SHP77 (cell line): ENCODE measurements at regions not wholly inside any gene's neighbourhood (a gene's known extent, or its start where the extent isn't known, plus 50 kb on each side); places are given as distances from the start of the nearest gene placed in this dataset.
"Not testable (repeated sequence)": the region's sequence is repeated elsewhere in the genome, so short reads cannot be mapped to it uniquely, and the experiment has no call there.

Experiments
- DNase-seq, 2 experiments: peaks; one replicate each; lab custom pipeline; 2025; lab: John Stamatoyannopoulos, UW

DNA sequence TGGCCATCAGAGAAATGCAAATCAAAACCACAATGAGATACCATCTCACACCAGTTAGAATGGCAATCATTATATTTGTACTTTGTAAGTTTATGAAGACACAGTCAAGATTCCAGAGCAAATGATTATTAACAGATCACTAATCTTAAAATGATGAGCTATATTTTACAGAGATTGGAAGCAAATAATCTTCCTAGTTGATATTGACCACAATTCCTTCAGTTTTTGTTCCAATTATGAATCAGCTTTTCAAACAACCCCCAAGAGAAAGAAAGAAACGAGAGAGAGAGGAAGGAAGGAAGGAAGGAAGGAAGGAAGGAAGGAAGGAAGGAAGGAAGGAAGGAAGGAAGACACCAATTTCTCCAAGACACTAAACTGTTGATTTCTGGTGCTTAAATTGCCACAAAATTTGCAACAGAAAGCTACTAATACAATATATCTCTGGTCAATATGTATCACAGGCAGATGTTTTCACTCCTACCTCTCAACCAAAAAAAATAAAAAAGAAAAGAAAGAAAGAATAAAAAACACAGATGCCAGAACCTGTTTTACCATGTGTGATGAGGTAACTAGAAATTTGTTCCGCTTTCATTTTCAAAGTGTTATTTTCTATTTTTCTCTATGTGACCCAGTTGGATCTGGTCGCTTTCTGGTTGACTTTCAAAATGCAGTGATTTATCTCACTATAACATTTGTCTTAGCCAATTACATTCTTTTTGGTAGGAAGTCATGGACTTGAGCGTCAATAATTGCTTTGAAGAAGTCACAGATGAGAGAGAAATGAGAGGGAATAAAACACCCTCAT, 1609.6 kb downstream of the SI start:
- no peak for DNase-seq

DNA sequence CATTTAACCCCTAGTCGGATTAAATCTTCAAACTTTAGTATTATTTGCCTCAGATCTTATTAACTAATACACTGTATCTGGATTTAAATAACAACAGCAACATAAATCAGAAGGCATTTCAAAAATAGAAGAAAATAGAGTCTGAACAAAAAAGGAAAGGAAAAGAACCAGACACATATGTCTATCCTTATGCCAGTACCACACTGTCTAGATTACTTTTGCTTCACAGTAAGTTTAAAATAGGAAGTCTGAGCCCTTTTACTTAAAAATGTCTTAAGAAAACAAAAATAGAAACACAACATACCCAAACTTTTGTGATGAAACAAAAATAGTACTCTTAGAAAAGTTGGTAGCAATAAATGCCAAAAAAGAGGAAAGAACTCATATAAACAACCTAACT, 1615.8 kb downstream of the SI start:
- DNase-seq, result no peak

DNA sequence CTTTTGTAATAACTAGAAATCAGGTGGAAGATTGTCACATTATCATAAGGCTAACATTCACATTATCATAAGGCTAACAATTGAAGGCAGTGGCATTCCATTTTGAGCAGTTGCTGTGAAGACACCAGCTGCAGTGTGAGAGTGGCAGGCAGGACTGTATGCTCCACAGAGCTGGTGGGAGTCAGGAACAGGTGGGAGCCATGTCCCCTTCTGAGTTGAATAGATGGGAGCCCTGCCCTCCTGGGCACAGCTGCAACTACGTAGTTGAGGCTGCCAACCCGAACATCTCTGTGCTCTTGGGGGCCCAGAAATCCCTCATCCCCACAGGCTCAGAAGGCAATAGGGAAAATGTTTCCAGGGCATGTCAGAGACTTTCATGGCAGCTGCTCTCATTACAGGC, 1627.6 kb downstream of the SI start:
- no peak for DNase-seq

DNA sequence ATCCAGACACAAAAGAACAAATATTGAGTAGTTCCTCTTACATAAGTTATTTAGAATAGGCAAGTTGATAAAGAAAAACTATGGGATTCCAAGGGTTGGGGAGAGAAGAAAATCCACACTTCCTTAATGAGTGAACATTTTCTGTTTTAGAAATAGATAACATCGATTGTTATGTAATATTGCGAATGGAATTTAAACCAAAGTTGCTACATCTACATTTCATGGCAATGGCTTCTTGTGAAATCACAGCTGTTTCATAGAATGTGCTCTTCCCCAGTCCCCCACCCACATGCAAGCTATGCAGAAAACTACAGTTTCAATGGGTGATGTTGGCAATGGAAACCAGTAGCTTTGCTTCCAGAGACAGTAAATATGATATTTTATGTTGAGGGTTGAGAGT, 1639.5 kb downstream of the SI start:
- DNase-seq, result no peak

DNA sequence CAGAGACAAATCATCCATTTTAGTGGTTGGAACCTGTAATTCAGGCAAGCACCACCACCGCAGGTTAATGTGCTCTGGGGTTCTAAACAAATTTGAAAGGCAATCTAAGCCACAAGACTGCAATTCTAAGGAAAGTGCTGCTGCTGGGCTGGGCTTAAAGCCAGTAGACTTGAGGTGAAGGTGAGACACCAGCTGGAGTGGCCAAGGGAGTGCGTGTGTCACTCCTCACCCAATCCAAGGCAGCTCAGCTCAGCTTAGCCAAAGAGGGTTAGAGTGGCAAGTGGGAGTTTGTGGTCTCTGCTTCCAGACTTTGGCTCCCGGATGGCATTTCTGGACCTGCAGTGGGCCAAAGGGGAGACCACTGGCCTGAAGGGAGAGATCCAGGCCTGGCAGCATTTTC, 1655.6 kb downstream of the SI start:
- DNase-seq, result no peak

DNA sequence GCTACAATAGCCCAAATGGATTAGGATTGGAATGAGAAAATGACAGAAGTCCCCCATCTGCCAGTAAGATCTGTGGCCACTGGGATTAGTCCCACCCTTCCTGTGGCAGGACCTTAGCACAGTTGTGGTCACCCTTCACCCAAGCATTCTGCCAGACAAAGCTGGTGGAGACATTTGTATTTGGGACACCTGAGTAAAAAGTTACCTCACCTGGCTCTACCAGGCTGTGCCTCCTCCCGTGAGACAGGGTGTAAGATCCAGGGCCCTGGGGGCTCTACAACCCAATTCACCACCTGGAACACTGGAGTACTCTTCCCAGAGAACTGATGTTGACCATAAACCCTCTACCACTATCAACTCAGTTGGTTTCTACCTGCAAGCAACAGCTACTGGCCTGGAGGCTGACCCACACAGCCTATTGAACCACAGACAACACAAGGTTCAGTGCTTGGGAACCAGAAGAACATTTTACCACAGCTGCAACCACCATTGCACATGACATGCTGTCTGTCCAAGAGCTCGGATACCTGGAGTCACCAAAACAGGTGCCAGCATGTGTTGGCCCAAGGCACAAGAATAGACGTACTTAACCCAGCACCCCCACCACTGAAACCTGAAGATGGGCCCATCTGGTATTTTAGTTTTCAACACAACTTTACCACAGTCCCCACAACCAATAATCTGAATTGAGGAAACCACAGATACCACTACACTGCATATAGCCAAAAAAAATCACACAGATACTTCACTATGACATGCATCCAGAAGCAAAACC, 1686.7 kb downstream of the SI start:
- DNase-seq, result no peak

DNA sequence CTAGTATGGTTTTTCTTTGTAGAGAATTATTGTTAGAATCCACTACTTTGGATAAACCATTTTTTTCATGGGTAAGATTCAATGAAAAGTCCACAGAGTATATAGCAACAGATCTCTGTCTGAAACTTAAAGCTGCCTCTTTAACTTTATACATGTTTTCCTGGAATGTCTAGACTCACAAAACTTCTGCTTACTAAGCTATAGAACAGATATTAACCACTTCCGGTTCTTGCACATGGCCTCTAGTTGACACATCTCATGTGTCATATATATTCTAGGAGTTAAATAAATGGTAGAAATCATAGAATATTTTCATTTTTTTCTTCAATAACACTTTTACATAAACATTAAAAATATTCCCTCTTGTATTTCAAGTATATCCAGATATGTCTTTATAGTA, 1693.9 kb downstream of the SI start:
- DNase-seq, result no peak

DNA sequence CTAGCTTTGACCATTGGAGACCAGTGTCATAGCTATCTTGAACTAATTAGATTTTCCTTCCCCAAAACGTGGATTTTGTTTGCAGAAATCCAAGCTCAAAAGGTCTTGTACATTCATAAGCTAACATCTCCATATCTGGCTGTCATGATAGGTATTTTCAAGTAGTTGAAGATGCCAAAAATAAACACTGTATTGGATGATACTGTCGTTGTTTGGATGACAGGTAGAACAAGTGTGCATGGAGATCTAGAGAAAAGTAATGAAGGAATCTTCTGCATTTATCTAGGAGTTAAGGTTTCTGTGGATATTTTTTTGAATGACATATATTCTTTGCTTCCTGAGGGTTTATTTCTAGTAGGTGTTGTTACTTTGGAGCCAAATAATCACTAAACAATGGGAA, 1696.1 kb downstream of the SI start:
- no peak for DNase-seq

DNA sequence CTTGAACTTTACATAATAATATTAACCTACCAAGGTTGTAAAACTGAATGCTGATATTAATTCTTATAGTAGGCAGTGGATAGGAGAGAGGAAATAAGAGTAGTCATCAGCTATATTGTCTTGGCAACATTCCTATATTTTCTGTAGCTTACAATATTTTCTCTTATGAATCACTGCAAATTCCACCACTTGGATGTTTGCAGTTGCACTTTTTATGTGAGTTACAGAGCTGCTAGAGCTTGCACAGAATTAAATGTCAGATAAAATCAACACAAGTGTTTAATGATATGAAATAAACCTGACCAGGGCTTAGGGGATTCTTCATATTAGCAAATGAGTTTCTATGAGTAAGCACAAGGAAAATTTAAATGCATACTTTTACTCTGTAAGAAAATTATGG, 1710.1 kb downstream of the SI start:
- DNase-seq, result no peak

DNA sequence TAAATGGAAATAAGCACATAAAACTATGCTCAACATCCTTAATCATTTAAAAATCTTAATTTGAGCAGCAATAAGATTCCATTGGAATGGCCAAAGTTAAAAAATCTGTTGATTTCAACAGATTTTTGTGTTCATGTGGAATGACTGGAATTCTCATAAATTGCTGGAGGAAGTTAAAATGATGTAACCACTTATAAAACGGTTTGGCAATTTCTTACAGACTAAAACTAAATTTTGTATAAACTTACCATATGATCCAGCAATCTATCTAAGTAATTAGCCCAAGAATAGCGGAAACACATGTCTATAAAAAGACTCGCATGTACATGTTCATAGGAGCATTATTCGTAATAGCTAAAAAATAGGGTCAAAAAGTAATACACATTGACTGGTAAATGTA, 1713.6 kb downstream of the SI start:
- no peak for DNase-seq

DNA sequence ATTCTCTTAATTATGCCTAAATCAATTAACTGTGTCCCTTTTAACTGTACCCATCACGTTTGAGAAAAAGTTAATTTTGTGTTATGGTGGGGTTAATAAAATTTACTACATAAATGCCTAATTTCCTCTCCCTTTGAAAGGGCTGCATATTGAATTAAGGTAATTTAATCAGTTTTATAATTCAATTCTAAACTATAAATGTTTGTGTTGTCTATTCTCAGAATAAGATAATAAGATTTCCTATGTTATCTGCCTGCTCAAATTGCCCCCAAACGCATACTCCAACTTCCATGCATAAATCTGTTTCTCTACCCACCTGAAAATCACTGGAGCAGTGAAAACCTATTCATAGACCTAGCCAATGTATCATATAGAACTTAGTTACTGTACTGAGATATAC, 1716.1 kb downstream of the SI start:
- DNase-seq, result no peak

DNA sequence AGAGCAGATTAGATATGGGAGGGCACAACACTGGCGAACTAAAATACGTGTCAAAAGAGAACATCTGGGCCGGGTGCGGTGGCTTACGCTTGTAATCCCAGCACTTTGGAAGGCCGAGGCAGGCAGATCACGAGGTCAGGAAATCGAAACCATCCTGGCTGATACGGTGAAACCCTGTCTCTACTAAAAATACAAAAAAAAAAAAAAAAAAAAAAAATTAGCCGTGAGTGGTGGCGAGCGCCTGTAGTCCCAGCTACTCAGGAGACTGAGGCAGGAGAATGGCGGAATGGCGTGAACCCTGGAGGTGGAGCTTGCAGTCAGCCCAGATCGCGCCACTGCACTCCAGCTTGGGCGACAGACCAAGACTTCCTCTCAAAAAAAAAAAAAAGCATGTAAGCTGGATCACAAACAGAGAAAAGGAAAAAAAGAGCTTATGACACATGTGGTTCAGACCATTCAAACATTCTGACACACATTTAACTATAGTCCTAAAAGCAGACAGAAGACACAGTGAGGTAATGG, 1716.9 kb downstream of the SI start:
- DNase-seq, result not testable (repeated sequence)

DNA sequence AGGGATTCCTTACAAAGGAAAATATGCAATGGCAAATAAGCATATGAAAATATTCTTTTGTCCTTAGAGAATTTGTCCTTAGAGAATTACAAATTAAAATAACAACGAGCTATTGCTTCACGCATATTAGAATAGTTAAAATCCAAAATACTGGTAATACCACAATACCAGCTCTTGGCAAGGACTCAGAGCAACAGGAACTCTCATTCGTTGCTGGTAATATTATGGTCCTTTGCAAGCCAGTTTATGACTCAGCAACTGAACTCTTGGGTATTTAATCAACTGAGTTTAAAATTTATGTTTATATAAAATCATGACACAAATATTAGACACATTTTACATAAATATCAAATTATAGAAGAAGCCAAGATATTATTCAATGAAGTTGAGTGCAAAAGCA, 1730.4 kb downstream of the SI start:
- DNase-seq, result no peak

DNA sequence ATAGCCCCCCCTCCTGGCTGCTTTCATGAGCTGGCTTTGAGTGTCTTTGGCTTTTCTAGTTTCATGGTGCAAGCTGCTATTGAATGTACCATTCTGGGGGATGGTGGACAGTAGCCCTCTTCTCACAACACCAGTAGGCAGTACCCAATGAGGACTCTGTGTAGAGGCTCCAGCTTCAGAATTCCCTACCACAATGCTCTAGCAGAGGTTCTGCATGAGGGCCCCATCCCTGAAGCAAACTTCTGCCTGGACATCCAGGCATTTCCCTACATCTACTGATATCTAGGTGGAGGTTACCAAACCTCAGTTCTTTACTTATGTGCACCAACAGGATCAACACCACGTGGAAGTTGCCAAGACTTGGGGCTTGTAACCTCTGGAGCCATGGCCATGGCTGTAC, 1742.9 kb downstream of the SI start:
- DNase-seq, result no peak

DNA sequence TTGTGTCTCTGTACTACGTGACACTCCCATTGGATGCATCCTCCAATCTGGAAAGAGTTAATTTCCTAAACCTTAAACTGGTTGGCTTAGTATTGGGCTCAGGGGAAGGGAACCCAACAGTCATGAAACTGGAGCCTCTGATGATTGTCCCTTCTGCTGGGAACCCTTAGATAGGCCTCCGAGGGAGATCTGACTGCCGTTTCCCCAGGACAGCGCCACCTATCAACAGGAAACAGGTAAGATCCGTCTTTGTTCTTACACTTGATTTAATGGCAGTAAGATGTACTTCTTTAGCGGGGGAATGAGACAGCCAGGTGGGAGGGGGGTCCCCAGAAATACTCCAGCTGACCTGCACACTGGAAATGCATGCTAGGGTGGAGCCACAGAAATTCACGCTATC, 1749.6 kb downstream of the SI start:
- peak in 1 of 2 experiments; percentile 4 for DNase-seq

DNA sequence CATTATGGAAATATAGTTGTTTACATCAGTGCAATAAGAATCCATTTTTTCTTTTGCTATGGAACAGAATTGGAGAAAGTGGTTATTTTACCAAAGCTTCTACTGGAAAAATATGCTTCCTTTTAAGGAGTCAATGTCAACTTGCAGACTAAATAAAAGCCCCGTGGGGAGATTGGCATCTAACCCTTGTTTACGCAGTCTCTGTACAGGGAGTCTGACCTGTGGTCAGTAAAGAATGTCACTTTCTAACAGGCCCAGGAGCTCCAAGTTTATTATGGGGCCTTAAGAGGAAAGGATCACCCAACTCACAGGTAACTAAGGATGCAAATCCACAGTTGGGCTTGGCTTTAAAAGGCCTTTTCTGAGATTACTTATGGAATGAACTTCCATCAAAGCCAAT, 1751.2 kb downstream of the SI start:
- no peak for DNase-seq

DNA sequence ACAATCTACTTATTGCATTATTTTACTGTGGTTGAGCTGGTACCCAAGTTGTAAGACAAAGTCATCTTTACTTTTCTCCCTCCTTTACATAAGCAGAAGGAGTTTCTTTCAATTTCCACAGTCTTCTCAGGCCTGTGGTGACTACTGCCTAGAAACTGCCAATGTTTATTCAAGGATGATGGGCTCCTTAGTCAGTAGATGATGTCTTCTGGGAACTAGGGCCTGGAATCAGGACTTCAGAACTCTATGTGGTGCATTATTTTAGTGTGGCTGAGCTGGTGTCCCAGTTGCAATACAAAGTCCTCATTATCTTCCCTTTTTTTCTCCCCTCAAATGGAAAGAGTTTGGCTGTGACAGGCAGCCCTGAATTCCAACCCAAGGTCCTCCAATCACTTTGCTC, 1762.5 kb downstream of the SI start:
- DNase-seq, result no peak

DNA sequence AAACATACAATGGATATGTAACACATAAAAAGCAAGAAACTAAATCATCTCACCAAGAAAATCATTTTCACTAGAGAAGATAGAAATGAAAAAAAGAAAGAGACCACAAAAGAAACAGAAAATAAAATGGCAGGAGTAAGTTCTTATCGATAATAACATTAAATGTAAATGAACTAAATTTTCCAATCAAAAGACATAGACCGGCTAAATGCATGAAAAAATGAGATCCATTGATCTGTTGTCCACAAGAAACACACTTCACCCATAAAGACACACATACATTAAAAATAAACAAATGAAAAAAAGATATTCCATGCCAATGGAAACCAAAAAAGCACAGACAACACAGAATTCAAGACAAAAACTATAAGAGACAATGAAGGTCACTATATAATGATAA, 1771.9 kb downstream of the SI start:
- DNase-seq, result no peak

DNA sequence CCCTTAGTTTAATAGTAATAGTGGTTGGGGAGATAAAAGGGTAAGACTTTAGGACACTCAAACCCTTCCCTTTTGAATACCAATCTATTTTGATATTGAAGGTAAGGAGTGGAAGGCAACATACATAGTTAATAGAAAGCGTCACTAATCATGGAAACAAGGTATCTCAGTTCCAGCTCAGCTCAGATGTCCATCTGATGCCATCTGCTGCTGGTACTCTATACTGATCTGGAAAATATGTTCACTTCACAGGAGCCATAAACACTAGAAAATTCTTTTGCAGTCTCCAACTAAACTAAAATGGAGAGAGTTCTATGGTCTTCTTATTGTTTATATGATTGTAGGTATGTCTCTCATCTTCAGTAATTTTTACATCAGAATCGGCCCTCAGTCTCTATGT, 1777.1 kb downstream of the OTOL1 start:
- no peak for DNase-seq

DNA sequence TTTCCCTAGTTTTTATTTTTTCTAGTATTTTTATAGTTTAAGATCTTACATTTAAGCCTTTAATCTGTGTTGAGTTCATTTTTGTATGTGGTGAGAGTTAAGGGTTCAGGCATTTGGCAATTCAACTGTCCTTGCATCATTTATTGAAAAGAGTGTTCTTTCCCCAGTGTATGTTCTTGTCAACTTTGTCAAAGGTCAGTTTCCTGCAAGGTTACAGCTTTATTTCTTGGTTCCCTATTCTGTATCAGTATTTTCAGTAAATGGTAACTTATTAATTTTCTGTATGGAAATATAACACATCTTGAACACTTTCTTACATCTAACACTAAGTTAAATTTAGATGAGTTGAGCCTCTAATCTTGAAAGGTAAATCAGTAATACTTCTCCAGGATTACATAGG, 1770.1 kb downstream of the OTOL1 start:
- no peak for DNase-seq

DNA sequence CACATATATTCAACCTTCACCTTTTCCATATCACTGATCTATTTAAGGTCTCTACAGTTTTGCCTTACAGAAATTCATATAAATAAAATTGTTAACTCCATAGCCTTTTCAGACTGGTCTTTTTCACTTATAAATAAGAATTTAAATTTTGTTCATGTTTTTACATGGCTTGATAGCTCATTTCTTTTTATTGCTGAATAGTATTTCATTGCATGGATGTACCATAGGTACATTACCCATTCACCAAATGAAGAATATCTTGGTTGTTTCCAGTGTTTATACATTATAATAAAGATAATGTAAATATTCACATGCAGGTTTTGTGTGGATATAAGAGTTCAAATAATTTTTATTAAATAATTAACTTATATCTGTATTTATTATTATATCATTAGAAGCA, 1765.0 kb downstream of the OTOL1 start:
- no peak for DNase-seq

DNA sequence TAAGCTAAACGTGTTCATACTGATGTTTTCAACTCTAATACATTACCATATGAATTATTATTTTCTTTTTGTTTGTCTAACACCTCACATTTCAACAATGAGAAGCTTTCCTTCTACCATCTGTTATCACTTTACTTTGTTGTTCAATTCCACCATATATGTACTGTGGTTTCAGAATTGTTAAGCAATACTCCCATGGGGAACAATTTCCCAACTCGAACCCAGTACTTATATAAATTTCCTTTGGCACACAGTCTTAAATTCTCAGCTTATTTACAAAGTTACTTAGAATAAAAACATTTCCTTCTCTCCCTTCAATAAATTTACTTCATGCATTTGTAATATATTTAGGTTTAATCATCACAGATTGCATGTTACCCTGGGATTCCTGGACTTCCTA, 1764.4 kb downstream of the OTOL1 start:
- no peak for DNase-seq

DNA sequence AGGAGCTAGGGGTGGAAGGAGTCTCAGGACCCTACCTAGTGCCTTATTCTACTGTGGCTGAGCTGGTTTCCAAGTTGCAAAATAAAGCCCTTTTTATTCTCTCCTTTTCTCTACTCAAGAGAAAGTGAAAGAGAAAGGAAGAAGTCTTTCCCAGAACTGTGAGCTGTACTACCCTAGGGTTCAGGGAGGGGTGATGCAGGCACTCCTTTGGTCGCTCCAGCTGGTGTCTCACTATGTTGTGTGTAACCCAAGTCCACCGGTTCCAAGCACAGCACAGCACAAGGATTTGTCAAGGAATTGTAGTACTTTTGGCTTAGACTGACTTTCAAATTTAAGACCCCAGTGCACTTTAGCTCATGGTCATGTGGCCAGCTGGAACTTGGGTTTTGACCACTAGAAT, 1721.7 kb downstream of the OTOL1 start:
- no peak for DNase-seq

DNA sequence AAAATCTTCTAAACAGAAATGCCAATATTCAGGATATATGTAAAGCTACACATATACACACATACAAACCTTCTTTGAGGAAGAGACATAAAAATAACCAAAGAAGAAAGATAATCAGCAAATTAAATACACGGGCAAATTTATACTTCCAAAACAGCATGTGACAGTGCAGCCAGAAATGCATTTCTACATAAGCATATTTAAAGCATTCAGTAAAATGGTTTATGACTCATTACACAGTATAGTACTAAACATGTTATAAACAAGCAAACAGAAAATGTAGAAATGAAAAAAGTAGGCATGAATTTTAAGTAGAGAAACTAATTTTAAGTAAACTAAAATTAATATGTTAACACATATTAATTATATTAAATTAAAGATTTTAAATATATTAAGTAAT, 1717.2 kb downstream of the OTOL1 start:
- DNase-seq, result no peak
